ENCODE measurements at regions not wholly inside any gene's neighbourhood (a gene's known extent, or its start where the extent isn't known, plus 50 kb on each side); places are given as distances from the start of the nearest gene placed in this dataset.
"Not testable (repeated sequence)": the region's sequence is repeated elsewhere in the genome, so short reads cannot be mapped to it uniquely, and the experiment has no call there.

DNA sequence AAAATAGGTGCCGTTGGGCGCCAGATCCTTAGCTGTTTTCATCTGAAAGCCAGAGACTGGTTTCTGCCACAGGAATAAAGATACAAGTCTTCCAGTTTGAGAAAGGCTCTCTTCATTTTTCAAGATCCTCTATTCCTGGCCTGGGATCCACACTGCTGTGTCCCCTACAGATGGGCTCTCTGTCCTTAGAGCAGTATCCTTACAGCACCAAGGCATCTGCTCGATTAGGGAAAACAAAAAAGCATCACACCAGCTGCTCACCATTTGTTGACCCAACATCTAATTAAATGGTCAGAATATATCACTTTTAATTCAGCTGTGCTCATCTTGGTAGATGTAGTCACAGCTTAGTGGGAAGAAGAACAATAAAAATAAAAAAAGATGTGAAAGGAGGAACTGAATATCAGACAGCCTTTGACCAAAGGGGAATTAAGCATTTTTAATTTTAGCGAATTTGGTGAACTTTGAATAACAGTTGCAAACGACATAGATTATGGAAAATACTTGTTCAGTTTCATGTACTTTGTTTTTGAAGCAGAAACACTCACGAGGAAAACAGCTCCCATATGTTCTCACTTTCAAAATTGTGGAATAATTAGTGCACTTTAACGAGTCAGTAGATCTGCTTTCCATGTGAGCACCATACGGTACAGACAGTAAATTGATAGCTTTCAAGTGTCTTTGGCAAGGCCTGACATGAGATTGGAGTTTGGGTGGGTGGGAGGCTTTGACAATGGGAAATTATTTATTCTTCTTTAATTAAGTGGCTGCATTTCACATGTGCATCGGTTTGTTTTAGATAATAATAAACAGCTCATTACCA, 148.4 kb upstream of the CLNK start:
- no peaks in the 10 kb centered on the region for H3K4me1 Mint-ChIP-seq (ENCODE audit: low read depth)
- intact Hi-C loops (cut with micrococcal nuclease): no loop called here

DNA sequence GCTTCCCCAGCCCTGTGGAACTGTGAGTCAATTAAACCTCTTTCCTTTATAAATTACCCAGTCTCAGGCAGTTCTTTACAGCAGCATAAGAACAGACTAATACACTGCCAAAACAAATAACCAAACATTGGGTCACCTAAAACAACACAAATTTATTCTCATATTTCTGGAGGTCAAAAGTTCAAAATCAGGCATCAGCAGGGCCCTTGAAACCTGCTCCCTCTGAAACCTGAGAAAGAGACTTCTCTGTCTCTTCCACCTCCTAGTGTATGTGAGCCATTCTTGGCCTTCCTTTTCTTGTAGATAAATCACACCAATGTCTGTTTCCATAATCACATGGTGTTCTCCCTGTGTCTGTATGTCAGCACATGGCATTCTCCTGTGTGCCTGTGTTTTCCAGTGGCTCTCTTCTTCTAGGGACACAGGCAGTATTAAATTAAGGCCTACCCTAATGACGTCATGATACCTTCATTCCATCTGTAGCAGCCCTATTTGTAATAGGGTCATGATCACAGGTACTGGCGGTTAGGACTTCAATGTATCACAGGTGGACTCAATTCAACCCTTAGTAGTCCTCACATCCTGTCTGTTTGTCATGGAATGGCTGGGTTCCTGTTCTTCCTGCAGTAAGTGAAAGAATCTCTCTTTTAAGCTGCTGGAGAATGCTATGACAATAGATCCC, 147.3 kb upstream of the CLNK start:
- no peak overlapping the region for H3K4me3 Mint-ChIP-seq

More for the DNA sequence above, 148.4 kb upstream of the CLNK start:
- Mint-ChIP-seq H3K36me3 (ENCODE audit: low read depth) (no peaks in the 10 kb centered on the region), H3K27ac (no peak overlapping the region), H3K9me3 (no peaks in the 10 kb centered on the region), H3K27me3 (ENCODE audit: low read depth) (no peaks in the 10 kb centered on the region), H3K4me3 (no peak overlapping the region)
- DNase-seq: no peak
- CTCF ChIA-PET: no interaction called here

DNA sequence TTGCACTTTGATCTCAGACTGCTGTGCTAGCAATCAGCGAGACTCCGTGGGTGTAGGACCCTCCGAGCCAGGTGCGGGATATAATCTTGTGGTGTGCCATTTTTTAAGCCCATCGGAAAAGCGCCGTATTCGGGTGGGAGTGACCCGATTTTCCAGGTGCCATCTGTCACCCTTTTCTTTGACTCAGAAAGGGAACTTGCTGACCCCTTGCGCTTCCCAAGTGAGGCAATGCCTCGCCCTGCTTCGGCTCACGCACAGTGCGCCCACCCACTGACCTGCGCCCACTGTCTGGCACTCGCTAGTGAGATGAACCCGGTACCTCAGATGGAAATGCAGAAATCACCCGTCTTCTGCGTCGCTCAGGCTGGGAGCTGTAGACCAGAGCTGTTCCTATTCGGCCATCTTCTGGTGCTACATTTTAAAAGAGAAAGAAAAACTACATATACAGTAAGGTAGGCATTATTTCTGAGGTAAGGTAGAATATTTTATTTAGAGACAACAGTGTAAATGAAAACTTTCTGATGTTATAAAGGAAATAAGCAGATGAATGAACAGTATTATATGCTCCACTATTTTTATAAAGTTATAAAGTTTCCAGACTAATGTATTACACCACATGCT, 144.5 kb upstream of the CLNK start:
- CTCF ChIA-PET; H3K9me3 Mint-ChIP-seq; H3K27ac Mint-ChIP-seq; H3K4me1 Mint-ChIP-seq (ENCODE audit: low read depth); DNase-seq; H3K36me3 Mint-ChIP-seq (ENCODE audit: low read depth); intact Hi-C loops (cut with micrococcal nuclease); H3K4me3 Mint-ChIP-seq; H3K27me3 Mint-ChIP-seq (ENCODE audit: low read depth): not testable (repeated sequence)

More for the DNA sequence above, 147.3 kb upstream of the CLNK start:
- no peak for DNase-seq
- CTCF ChIA-PET: no interaction called here
- H3K9me3 Mint-ChIP-seq: no peaks in the 10 kb centered on the region
- no peaks in the 10 kb centered on the region for H3K36me3 Mint-ChIP-seq (ENCODE audit: low read depth)
- H3K27me3 Mint-ChIP-seq (ENCODE audit: low read depth): no peaks in the 10 kb centered on the region
- no peaks in the 10 kb centered on the region for H3K4me1 Mint-ChIP-seq (ENCODE audit: low read depth)
- no peak overlapping the region for H3K27ac Mint-ChIP-seq
- intact Hi-C loops (cut with micrococcal nuclease): no loop called here

DNA sequence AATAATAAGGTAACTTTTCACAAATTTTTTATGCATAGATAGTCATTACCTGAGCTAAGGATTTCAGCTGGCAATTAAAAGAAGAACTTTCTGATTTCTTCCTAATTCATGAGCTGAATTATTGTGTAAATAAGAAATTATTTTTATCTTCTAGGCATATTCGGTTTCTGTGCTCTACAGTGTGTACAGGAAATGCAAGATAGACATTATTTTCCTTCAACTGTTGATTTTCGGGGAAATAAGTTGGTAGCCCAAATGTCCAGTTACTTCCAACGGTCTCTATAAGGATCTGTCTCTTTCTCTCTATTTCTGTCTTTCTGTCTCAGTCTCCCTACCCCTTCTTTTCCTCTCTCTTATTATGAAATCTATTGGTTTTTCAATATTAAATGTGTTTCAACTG, 137.3 kb upstream of the CLNK start:
- Mint-ChIP-seq H3K27ac (no peak overlapping the region), H3K27me3 (ENCODE audit: low read depth) (no peaks in the 10 kb centered on the region), H3K4me1 (ENCODE audit: low read depth) (no peaks in the 10 kb centered on the region), H3K4me3 (no peak overlapping the region), H3K9me3 (no peaks in the 10 kb centered on the region), H3K36me3 (ENCODE audit: low read depth) (no peaks in the 10 kb centered on the region)
- intact Hi-C loops (cut with micrococcal nuclease): no loop called here
- CTCF ChIA-PET: no interaction called here
- DNase-seq: no peak

DNA sequence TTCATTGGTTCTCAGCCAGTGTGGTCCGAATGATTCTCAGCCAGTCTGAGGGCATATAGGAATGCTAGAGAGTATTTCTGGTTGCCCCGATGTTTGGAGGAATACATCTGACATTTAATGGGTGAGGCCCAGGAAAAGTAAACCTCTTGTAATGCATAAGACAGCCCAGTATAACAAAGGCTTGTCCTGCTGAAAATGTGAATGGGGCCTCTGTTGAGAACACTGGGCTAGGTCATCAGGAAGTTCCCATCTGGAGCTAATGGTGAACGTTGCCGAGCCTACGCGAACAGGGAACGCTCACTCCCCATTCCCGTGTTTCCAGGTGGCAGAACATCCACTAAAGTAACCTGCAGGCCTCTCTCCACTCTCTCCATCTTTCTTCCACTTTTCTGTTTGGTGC, 132.0 kb upstream of the CLNK start:
- Mint-ChIP-seq H3K27ac (no peak overlapping the region), H3K9me3 (no peaks in the 10 kb centered on the region), H3K36me3 (ENCODE audit: low read depth) (no peaks in the 10 kb centered on the region), H3K4me1 (ENCODE audit: low read depth) (no peaks in the 10 kb centered on the region), H3K4me3 (no peak overlapping the region), H3K27me3 (ENCODE audit: low read depth) (no peaks in the 10 kb centered on the region)
- intact Hi-C loops (cut with micrococcal nuclease): no loop called here
- DNase-seq: no peak
- CTCF ChIA-PET: no interaction called here

DNA sequence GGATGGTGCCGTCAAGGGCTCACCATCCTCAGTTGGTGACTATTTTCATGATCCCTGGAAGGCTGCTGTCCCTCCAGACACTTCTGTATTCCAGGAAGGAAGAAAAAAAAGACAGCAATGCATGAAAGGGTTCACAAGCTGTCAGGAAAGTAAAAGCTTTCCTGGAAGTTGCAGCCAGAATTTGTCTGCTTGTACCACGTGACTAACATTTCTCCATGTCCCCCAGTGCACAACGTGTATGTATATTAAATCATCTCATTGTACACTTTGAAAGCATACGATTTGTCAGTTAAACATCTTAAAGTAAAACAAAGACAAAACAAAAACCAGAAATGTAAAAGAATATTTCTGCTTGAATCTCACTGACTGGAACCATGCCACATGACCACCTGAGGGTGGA, 127.4 kb upstream of the CLNK start:
- CTCF ChIA-PET: interaction anchor here (0.6 kb wide), 1 partner anchor 32 kb away, joined by 4 read pairs; no protein-coding TSS in a partner anchor
- H3K27ac Mint-ChIP-seq: no peak overlapping the region
- H3K9me3 Mint-ChIP-seq: peaks cover 4% of the 10 kb centered on the region
- no peaks in the 10 kb centered on the region for H3K27me3 Mint-ChIP-seq (ENCODE audit: low read depth)
- no peak overlapping the region for H3K4me3 Mint-ChIP-seq
- no peaks in the 10 kb centered on the region for H3K36me3 Mint-ChIP-seq (ENCODE audit: low read depth)
- no peak for DNase-seq
- intact Hi-C loops (cut with micrococcal nuclease): no loop called here
- no peaks in the 10 kb centered on the region for H3K4me1 Mint-ChIP-seq (ENCODE audit: low read depth)

DNA sequence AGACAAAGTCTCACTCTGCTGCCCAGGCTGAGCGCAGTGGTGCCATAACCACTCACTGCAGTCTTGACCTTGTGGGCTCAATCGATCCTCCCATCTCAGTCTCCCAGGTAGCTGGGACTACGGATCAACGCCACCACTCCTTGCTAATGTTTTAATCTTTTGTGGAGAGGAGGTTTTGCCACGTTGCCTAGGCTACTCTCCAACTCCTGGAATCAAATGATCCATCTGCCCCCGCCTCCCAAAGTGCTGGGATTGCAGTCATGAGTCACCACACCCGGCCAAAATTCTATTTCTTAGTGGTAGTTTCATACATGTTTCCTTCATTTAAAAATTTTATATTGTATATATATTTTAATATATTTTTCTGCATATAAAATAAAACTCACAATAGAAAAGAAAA, 125.8 kb upstream of the CLNK start:
- intact Hi-C loops (cut with micrococcal nuclease): no loop called here
- CTCF ChIA-PET: no interaction called here
- Mint-ChIP-seq H3K9me3 (peaks cover 4% of the 10 kb centered on the region), H3K27me3 (ENCODE audit: low read depth) (no peaks in the 10 kb centered on the region), H3K36me3 (ENCODE audit: low read depth) (no peaks in the 10 kb centered on the region), H3K4me3 (no peak overlapping the region), H3K4me1 (ENCODE audit: low read depth) (no peaks in the 10 kb centered on the region), H3K27ac (no peak overlapping the region)
- no peak for DNase-seq

DNA sequence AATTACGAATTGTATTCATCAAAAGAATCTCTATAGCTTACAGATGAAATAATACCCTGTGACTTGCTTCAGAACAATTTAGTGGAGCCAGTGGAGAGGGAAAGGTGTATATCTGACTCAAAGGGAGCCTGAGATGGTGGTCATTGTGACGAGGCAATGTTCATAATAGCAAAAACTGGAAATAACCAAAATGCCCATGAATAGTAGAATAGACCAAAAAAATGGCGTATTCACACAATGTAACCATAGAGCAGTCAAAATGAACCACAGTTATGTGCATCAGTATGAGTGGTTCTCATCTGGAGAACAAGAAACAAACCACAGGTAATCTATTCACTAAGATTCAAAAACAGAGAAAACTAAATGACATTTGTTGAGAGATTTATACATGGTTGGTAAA, 125.3 kb upstream of the CLNK start:
- H3K36me3 Mint-ChIP-seq (ENCODE audit: low read depth): no peaks in the 10 kb centered on the region

DNA sequence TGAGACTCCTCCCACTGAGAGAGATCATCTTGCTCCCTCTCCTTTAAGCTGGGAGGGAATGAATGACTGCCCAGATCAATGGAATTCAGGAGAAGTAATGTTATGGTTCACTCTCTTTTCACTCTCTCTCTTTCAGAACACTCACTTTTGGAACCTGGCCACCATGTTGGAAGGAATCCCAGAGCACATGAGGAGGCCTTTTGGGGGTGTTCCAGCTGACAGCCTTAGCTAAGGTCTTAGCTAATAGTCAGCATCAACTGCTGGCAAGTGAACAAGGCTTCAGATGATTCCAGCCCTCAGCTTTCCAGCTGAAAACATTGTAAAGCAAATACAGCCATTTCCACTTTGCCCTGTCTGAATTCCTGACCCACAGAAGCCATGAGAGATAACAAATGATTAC, 124.0 kb upstream of the CLNK start:
- CTCF ChIA-PET: no interaction called here
- DNase-seq: no peak
- Mint-ChIP-seq H3K27me3 (ENCODE audit: low read depth) (no peaks in the 10 kb centered on the region), H3K9me3 (peaks cover 4% of the 10 kb centered on the region), H3K4me1 (ENCODE audit: low read depth) (no peaks in the 10 kb centered on the region), H3K27ac (no peak overlapping the region), H3K4me3 (no peak overlapping the region), H3K36me3 (ENCODE audit: low read depth) (no peaks in the 10 kb centered on the region)
- intact Hi-C loops (cut with micrococcal nuclease): no loop called here

More for the DNA sequence above, 125.3 kb upstream of the CLNK start:
- Mint-ChIP-seq H3K27me3 (ENCODE audit: low read depth) (no peaks in the 10 kb centered on the region), H3K4me3 (no peak overlapping the region), H3K27ac (no peak overlapping the region), H3K9me3 (peaks cover 4% of the 10 kb centered on the region), H3K4me1 (ENCODE audit: low read depth) (no peaks in the 10 kb centered on the region)
- intact Hi-C loops (cut with micrococcal nuclease): no loop called here
- CTCF ChIA-PET: no interaction called here
- DNase-seq: no peak

DNA sequence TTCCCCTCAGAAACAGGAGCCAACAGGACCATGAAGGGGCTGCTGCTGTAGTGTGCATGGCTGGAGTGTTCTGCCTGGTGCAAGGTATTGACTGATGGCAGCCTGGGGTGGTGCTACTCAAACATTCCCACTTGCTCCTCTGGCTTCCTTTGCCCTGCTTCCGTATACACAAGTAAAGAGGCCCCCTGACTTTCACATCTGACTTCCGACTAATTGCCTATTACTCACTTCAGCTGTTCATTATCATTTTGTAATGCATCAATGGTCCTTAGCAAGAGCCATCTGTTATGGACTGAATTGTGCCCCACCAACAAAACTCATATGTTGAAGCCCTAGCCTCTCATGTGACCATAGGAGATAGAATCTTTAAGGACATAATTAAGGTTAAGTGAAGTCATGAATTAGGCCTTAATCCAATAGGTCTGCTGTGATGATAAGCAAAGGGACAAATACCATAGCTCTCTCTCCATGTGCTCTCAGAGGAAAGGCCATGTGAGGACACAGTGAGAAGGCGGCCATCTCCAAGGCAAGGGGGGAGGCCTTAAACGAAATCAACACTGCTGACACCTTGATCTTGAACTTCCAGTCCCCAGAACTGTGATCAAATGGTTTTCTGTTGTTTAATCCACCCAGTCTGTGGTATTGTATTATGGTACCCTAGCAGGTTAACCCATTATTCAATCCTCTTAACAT, 122.5 kb upstream of the CLNK start:
- H3K9me3 Mint-ChIP-seq: peaks cover 4% of the 10 kb centered on the region
- H3K36me3 Mint-ChIP-seq (ENCODE audit: low read depth): no peaks in the 10 kb centered on the region
- H3K27ac Mint-ChIP-seq: no peak overlapping the region
- CTCF ChIA-PET: interaction anchor here (0.6 kb wide), 1 partner anchor 1366 kb away, joined by 3 read pairs; no protein-coding TSS in a partner anchor
- no peak for DNase-seq
- no peak overlapping the region for H3K4me3 Mint-ChIP-seq
- no peaks in the 10 kb centered on the region for H3K4me1 Mint-ChIP-seq (ENCODE audit: low read depth)
- intact Hi-C loops (cut with micrococcal nuclease): no loop called here
- no peaks in the 10 kb centered on the region for H3K27me3 Mint-ChIP-seq (ENCODE audit: low read depth)

DNA sequence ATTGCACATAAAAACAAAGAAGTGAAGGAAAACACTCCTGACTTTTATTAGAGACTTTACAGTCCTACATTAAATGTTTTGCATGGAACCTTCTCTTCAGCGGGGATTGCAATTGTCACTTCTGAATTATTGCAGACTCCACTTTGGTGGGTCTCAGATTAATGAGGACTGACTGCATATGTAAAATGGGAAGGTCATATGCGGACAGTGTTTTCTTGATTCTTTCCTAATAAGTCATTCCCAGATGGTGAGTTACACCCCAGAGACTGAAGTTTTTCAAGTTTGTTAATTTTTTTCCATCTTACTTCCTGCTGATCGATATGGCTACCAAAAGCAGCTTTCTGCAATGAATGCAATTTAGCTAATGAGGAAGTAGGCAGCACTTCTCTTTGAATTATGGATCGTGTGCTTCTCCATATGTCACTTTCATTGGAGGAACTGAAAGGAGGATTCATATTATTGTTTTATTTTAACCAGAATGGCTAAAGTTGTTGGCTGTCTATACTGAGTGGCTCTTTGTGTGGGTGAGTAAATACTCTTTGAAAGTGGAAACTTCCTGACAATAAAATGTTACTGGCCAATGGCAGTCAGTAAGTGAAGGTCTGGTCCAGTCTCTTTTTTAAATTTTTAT, 119.3 kb upstream of the CLNK start:
- Mint-ChIP-seq H3K4me3 (no peak overlapping the region), H3K27ac (no peak overlapping the region), H3K36me3 (ENCODE audit: low read depth) (no peaks in the 10 kb centered on the region), H3K4me1 (ENCODE audit: low read depth) (no peaks in the 10 kb centered on the region), H3K9me3 (peaks cover 7% of the 10 kb centered on the region), H3K27me3 (ENCODE audit: low read depth) (peaks cover 2% of the 10 kb centered on the region)
- intact Hi-C loops (cut with micrococcal nuclease): no loop called here
- CTCF ChIA-PET: no interaction called here
- no peak for DNase-seq

DNA sequence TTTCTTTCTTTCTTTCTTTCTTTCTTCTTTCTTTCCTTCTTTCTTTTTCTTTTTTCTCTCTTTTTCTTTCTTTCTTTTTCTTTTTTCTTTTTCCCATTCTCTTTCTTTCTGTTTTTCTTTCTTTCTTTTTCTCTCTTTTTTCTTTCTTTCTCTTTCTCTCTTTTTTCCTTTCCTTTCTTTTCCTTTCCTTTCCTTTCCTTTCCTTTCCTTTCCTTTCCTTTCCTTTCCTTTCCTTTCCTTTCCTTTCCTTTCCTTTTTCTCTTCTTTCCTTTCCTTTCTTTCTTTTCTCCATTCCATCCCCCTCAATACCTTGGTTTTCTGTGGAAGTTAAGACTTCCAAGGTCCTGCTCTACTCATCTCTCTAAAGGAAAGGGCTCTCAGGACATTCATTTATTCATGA, 102.8 kb upstream of the CLNK start:
- intact Hi-C loops (cut with micrococcal nuclease): no loop called here
- H3K4me1 Mint-ChIP-seq (ENCODE audit: low read depth): no peaks in the 10 kb centered on the region
- no peaks in the 10 kb centered on the region for H3K36me3 Mint-ChIP-seq (ENCODE audit: low read depth)
- CTCF ChIA-PET: no interaction called here
- no peak overlapping the region for H3K4me3 Mint-ChIP-seq
- no peaks in the 10 kb centered on the region for H3K27me3 Mint-ChIP-seq (ENCODE audit: low read depth)
- DNase-seq: no peak
- no peak overlapping the region for H3K27ac Mint-ChIP-seq
- H3K9me3 Mint-ChIP-seq: no peaks in the 10 kb centered on the region
